DMS114 treated with DMSO at 0.1 percent for 48 hours (cell line): ENCODE measurements at regions not wholly inside any gene's neighbourhood (a gene's known extent, or its start where the extent isn't known, plus 50 kb on each side); places are given as distances from the start of the nearest gene placed in this dataset.

ENCODE experiments used
- DNase-seq: peaks from one replicate; lab custom pipeline; 2025; ENCODE audit not compliant: unreplicated experiment; lab: John Stamatoyannopoulos, UW

GRCh38 chr11:109854731-109855130 is 238.5 kb upstream of the ZC3H12C start:
- DNase-seq: no peak

- no peak for DNase-seq
These were observed 236.3 kb upstream of the ZC3H12C start for GRCh38 chr11:109856928-109857327.

GRCh38 chr11:109857637-109858036 is 235.6 kb upstream of the ZC3H12C start:
- DNase-seq: no peak

GRCh38 chr11:109858152-109858551 is 235.0 kb upstream of the ZC3H12C start:
- DNase-seq: no peak

- no peak for DNase-seq
These were observed 234.0 kb upstream of the ZC3H12C start for GRCh38 chr11:109859045-109859724.

- no peak for DNase-seq
These were observed 230.4 kb upstream of the ZC3H12C start for GRCh38 chr11:109862835-109863234.

GRCh38 chr11:109864151-109864661 is 229.0 kb upstream of the ZC3H12C start:
- no peak for DNase-seq

- DNase-seq: no peak
These were observed 228.2 kb upstream of the ZC3H12C start for GRCh38 chr11:109864834-109865547.

- no peak for DNase-seq
These were observed 227.5 kb upstream of the ZC3H12C start for GRCh38 chr11:109865548-109866186.

- no peak for DNase-seq
These were observed 225.4 kb upstream of the ZC3H12C start for GRCh38 chr11:109867784-109868183.

GRCh38 chr11:109869536-109869935 is 223.7 kb upstream of the ZC3H12C start:
- no peak for DNase-seq

GRCh38 chr11:109870297-109870696 is 222.9 kb upstream of the ZC3H12C start:
- no peak for DNase-seq

- DNase-seq: no peak
These were observed 216.1 kb upstream of the ZC3H12C start for GRCh38 chr11:109877043-109877442.

- no peak for DNase-seq
These were observed 208.7 kb upstream of the ZC3H12C start for GRCh38 chr11:109884501-109884900.

- DNase-seq: no peak
These were observed 208.2 kb upstream of the ZC3H12C start for GRCh38 chr11:109885006-109885405.

- DNase-seq: no peak
These were observed 200.8 kb upstream of the ZC3H12C start for GRCh38 chr11:109892321-109892794.

- no peak for DNase-seq
These were observed 198.9 kb upstream of the ZC3H12C start for GRCh38 chr11:109894242-109894641.

GRCh38 chr11:109898592-109898991 is 194.6 kb upstream of the ZC3H12C start:
- DNase-seq: no peak

- no peak for DNase-seq
These were observed 190.3 kb upstream of the ZC3H12C start for GRCh38 chr11:109902764-109903433.

GRCh38 chr11:109911488-109911887 is 181.7 kb upstream of the ZC3H12C start:
- no peak for DNase-seq

GRCh38 chr11:109914038-109914437 is 179.2 kb upstream of the ZC3H12C start:
- DNase-seq: no peak
